Activated CD4-positive, alpha-beta T cell treated with anti-CD3 and anti-CD28 coated beads for 36 hours (primary cell): ENCODE measurements at regions not wholly inside any gene's neighbourhood (a gene's known extent, or its start where the extent isn't known, plus 50 kb on each side); places are given as distances from the start of the nearest gene placed in this dataset.

Experiments
- ATAC-seq: fragments of 200-7000 bp; cut with Tn5 transposase; one replicate; pipeline ENCODE4 v1.10.0; 2021; ENCODE audit warnings: mild to moderate bottlenecking, moderate library complexity
- CTCF ChIA-PET: fragments of 350-600 bp; sonication (Branson Sonifier 250); formaldehyde crosslinking; loops from one replicate; lab custom pipeline; 2021; ENCODE audit warnings: antibody characterized with exemption; lab: Charles Lee
- POLR2A ChIA-PET: fragments of 350-600 bp; sonication (Branson Sonifier 250); formaldehyde crosslinking; loops from one replicate; lab custom pipeline; 2021; ENCODE audit warnings: antibody characterized with exemption, inconsistent platforms; lab: Charles Lee
- DNase-seq: peaks from one replicate; pipeline ENCODE4 v3.0.0-alpha.2; 2020
- H3K27ac Mint-ChIP-seq: one replicate; pipeline ENCODE4 v1.8.0; 2021; ENCODE audit warnings: mixed read lengths
- H3K27me3 Mint-ChIP-seq: one replicate; pipeline ENCODE4 v1.8.0; 2021; ENCODE audit warnings: mixed read lengths
- H3K36me3 Mint-ChIP-seq: one replicate; pipeline ENCODE4 v1.8.0; 2021; ENCODE audit warnings: low read depth, mixed read lengths
- H3K4me1 Mint-ChIP-seq: one replicate; pipeline ENCODE4 v1.8.0; 2021; ENCODE audit warnings: mixed read lengths
- H3K4me3 Mint-ChIP-seq: one replicate; pipeline ENCODE4 v1.8.0; 2021; ENCODE audit warnings: mild to moderate bottlenecking, moderate library complexity, mixed read lengths
- H3K9me3 Mint-ChIP-seq: one replicate; pipeline ENCODE4 v1.8.0; 2021; ENCODE audit warnings: low read depth, mixed read lengths
- intact Hi-C, 2 experiments: fragments of 100-400 bp; cut with DNase I in 1 of 2; cut with micrococcal nuclease in 1 of 2; formaldehyde crosslinking; loops; one replicate each; pipeline versions ENCODE4 v1.14.2 to v1.15.1; 2022 to 2024; cut with DNase I, micrococcal nuclease

GRCh38 chr10:107813451-107814162 lies 649.1 kb upstream of the SORCS1 start:
- no peak for DNase-seq
- Mint-ChIP-seq H3K27me3 (no peaks in the 10 kb centered on the region), H3K4me1 (no peaks in the 10 kb centered on the region), H3K9me3 (peaks cover 6% of the 10 kb centered on the region), H3K4me3 (no peak overlapping the region), H3K27ac (no peak overlapping the region), H3K36me3 (no peaks in the 10 kb centered on the region)
- CTCF ChIA-PET, result no interaction called here
- POLR2A ChIA-PET, result no interaction called here
- intact Hi-C loops, result loop anchor here in 1 of 2 experiments (10.0 kb wide), 1 partner anchor 1099 kb away; no protein-coding TSS in a partner anchor
- no peak for ATAC-seq

DNA sequence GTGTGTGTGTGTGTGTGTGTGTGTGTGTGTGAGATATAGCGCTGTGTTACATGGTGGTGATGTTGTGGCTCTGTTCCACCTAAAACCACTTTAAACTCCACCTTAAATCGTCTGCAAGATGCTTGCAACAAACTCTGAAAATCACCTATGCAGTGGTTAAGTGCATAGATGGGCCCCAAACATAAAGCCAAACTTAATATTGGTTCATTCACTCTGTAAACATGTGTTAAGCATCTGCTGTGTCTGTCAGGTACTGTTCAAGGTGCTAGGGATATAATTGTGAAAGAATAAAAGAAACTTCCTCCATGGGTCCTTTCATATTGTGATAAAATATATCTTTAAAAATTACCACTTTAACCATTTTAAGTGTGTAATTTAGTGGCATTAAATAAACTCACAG lies 645.4 kb upstream of the SORCS1 start:
- ChIA-PET CTCF (no interaction called here), POLR2A (no interaction called here)
- Mint-ChIP-seq H3K27me3 (no peaks in the 10 kb centered on the region), H3K4me1 (no peaks in the 10 kb centered on the region), H3K36me3 (no peaks in the 10 kb centered on the region), H3K4me3 (no peak overlapping the region), H3K9me3 (peaks cover 8% of the 10 kb centered on the region), H3K27ac (no peak overlapping the region)
- DNase-seq (no peak), ATAC-seq (no peak)
- intact Hi-C loops, result loop anchor here in 1 of 2 experiments (10.0 kb wide), 1 partner anchor 1095 kb away; no protein-coding TSS in a partner anchor

DNA sequence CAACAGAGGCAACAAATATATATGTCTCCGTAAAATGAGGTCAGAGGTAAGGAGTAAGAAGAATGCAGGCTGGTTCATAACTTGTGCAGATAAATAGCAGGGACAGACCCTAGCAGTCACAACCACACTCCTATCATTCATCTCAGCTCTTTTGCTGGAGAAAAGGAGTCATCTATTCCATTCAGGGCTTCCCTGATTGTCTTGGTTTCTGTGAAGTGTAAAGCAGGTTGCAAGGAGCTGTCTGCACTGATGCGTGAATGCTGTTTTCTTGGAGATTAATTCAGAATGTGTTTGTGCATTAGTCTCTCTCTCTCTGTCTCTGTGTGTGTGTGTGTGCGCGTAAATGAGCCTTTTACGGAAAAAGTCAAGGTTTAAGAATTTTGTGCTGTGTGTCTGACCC lies 643.3 kb upstream of the SORCS1 start:
- CTCF ChIA-PET, result no interaction called here
- peaks cover 8% of the 10 kb centered on the region for H3K9me3 Mint-ChIP-seq
- H3K27ac Mint-ChIP-seq, result no peak overlapping the region
- intact Hi-C loops, result no loop called here
- no peak for DNase-seq
- ATAC-seq, result no peak
- POLR2A ChIA-PET, result no interaction called here
- H3K4me3 Mint-ChIP-seq, result no peak overlapping the region
- no peaks in the 10 kb centered on the region for H3K27me3 Mint-ChIP-seq
- H3K36me3 Mint-ChIP-seq, result no peaks in the 10 kb centered on the region
- no peaks in the 10 kb centered on the region for H3K4me1 Mint-ChIP-seq

DNA sequence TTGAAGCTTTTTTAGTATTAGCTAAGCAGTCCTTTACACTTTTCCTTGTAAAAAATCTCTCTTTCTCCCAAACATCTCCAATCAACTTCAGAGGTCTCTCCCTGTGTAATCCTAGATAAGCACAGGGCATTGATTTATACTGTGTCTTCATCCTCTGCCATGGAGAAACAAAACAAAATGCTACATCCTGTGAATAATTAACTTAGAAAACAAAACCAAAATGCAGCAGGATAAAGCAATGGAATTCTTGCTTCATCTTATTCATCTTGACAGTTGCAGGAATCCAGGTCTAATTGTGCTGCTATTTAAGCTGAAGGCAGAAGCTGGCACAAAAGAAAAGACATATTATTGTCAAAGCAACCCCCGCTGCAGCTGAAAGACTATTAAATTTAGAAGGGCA lies 641.5 kb upstream of the SORCS1 start:
- ATAC-seq (no peak), DNase-seq (no peak)
- CTCF ChIA-PET, result interaction anchor here (0.9 kb wide), 1 partner anchor 23 kb away, joined by 3 read pairs; no protein-coding TSS in a partner anchor
- H3K27ac Mint-ChIP-seq, result no peak overlapping the region
- no peaks in the 10 kb centered on the region for H3K36me3 Mint-ChIP-seq
- peaks cover 13% of the 10 kb centered on the region for H3K9me3 Mint-ChIP-seq
- POLR2A ChIA-PET, result no interaction called here
- intact Hi-C loops, result no loop called here
- no peaks in the 10 kb centered on the region for H3K4me1 Mint-ChIP-seq
- no peak overlapping the region for H3K4me3 Mint-ChIP-seq
- H3K27me3 Mint-ChIP-seq, result no peaks in the 10 kb centered on the region

DNA sequence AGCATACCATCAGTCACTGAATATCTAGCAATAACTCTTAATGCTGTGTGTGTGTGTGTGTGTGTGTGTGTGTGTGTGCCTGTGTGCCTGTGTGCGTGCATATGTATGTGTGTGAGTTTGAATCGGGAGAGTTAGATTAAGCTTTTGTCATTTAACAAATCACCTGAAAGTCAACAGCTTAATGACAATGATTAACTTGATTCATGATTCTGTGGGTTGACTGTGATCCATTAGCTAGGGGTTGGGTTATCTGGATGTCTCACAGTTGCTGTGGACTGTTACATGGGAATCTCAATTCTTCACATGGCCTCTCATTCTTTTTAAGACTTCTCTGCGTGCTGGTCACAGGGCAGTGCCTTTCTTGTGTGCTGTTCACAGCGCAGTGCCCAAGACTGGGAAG lies 639.0 kb upstream of the SORCS1 start:
- no peaks in the 10 kb centered on the region for H3K27me3 Mint-ChIP-seq
- DNase-seq (no peak), ATAC-seq (no peak)
- POLR2A ChIA-PET, result no interaction called here
- CTCF ChIA-PET, result no interaction called here
- no peak overlapping the region for H3K27ac Mint-ChIP-seq
- no peaks in the 10 kb centered on the region for H3K4me1 Mint-ChIP-seq
- H3K36me3 Mint-ChIP-seq, result no peaks in the 10 kb centered on the region
- intact Hi-C loops, result no loop called here
- no peak overlapping the region for H3K4me3 Mint-ChIP-seq
- peaks cover 9% of the 10 kb centered on the region for H3K9me3 Mint-ChIP-seq

- peaks cover 7% of the 10 kb centered on the region for H3K9me3 Mint-ChIP-seq
- H3K4me1 Mint-ChIP-seq, result no peaks in the 10 kb centered on the region
- no peaks in the 10 kb centered on the region for H3K27me3 Mint-ChIP-seq
- no peak overlapping the region for H3K4me3 Mint-ChIP-seq
- ChIA-PET CTCF (no interaction called here), POLR2A (no interaction called here)
- no peak for ATAC-seq
- no peak for DNase-seq
- intact Hi-C loops, result no loop called here
- H3K36me3 Mint-ChIP-seq, result no peaks in the 10 kb centered on the region
- H3K27ac Mint-ChIP-seq, result no peak overlapping the region
Observed at GRCh38 chr10:107800061-107800460, 635.6 kb upstream of the SORCS1 start.

GRCh38 chr10:107790271-107790670 lies 625.8 kb upstream of the SORCS1 start:
- Mint-ChIP-seq H3K4me1 (no peaks in the 10 kb centered on the region), H3K27me3 (no peaks in the 10 kb centered on the region), H3K9me3 (peaks cover 11% of the 10 kb centered on the region), H3K4me3 (no peak overlapping the region), H3K27ac (no peak overlapping the region), H3K36me3 (no peaks in the 10 kb centered on the region)
- POLR2A ChIA-PET, result no interaction called here
- DNase-seq (no peak), ATAC-seq (no peak)
- CTCF ChIA-PET, result no interaction called here
- intact Hi-C loops, result no loop called here

GRCh38 chr10:107771066-107771465 lies 606.6 kb upstream of the SORCS1 start:
- H3K27me3 Mint-ChIP-seq, result no peaks in the 10 kb centered on the region
- no peak overlapping the region for H3K4me3 Mint-ChIP-seq
- ChIA-PET CTCF (interaction anchor here (0.6 kb wide), 1 partner anchor 330 kb away, joined by 3 read pairs; no protein-coding TSS in a partner anchor), POLR2A (no interaction called here)
- H3K27ac Mint-ChIP-seq, result no peak overlapping the region
- intact Hi-C loops, result no loop called here
- ATAC-seq (no peak), DNase-seq (no peak)
- H3K36me3 Mint-ChIP-seq, result no peaks in the 10 kb centered on the region
- peaks cover 7% of the 10 kb centered on the region for H3K9me3 Mint-ChIP-seq
- no peaks in the 10 kb centered on the region for H3K4me1 Mint-ChIP-seq

DNA sequence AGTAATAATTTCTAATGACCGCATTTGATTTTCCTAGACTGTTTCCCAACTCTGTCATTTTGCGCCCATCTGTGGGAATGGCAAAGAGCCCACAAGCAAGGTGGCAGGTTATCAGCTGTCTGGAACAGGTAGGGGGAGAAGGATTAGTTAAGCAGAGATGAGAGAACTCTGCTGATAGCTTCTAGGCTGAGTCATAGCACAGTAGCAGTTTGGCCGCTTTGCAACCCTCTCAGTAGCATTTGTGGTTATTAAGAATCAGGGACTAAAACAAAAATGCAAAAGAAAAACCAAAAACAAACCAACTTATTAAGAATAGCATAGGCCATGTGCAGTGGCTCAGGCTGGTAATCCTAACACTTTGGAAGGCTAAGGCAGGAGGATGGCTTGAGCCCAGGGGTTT lies 602.7 kb upstream of the SORCS1 start:
- Mint-ChIP-seq H3K27ac (no peak overlapping the region), H3K27me3 (no peaks in the 10 kb centered on the region)
- POLR2A ChIA-PET, result no interaction called here

DNA sequence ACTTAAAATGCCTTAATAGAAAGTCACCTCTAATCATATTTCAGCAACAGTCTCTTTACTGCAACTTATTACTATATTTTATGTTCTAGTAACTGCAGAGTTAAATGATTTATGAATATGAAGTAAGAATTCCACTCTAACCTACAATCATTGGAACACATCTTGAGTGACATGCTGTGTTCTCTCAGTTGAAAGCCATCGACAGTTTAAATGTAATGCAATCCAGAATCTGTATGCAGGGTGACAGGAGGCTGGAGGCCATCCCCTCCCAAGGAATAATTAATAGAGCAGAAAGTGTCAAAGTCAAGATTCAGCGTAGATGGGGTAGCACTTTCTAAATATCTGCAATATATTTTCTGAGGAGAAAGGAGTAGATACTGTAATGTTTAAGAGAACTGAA lies 590.3 kb upstream of the SORCS1 start:
- no peak for ATAC-seq
- no peak overlapping the region for H3K27ac Mint-ChIP-seq
- H3K4me1 Mint-ChIP-seq, result no peaks in the 10 kb centered on the region
- no peak for DNase-seq
- H3K4me3 Mint-ChIP-seq, result no peak overlapping the region
- POLR2A ChIA-PET, result no interaction called here
- CTCF ChIA-PET, result no interaction called here
- H3K36me3 Mint-ChIP-seq, result no peaks in the 10 kb centered on the region
- H3K27me3 Mint-ChIP-seq, result no peaks in the 10 kb centered on the region
- H3K9me3 Mint-ChIP-seq, result peaks cover 7% of the 10 kb centered on the region
- intact Hi-C loops, result no loop called here

More for the DNA sequence above, 602.7 kb upstream of the SORCS1 start:
- intact Hi-C loops, result no loop called here
- ATAC-seq (no peak), DNase-seq (no peak)
- no peak overlapping the region for H3K4me3 Mint-ChIP-seq
- peaks cover 7% of the 10 kb centered on the region for H3K9me3 Mint-ChIP-seq
- H3K4me1 Mint-ChIP-seq, result no peaks in the 10 kb centered on the region
- CTCF ChIA-PET, result no interaction called here
- no peaks in the 10 kb centered on the region for H3K36me3 Mint-ChIP-seq

- intact Hi-C loops, result no loop called here
- H3K36me3 Mint-ChIP-seq, result no peaks in the 10 kb centered on the region
- POLR2A ChIA-PET, result no interaction called here
- CTCF ChIA-PET, result no interaction called here
- no peaks in the 10 kb centered on the region for H3K27me3 Mint-ChIP-seq
- no peak for DNase-seq
- no peak overlapping the region for H3K27ac Mint-ChIP-seq
- ATAC-seq, result no peak
- no peaks in the 10 kb centered on the region for H3K4me1 Mint-ChIP-seq
- peaks cover 14% of the 10 kb centered on the region for H3K9me3 Mint-ChIP-seq
- no peak overlapping the region for H3K4me3 Mint-ChIP-seq
Observed at GRCh38 chr10:107749235-107749634, 584.7 kb upstream of the SORCS1 start.

DNA sequence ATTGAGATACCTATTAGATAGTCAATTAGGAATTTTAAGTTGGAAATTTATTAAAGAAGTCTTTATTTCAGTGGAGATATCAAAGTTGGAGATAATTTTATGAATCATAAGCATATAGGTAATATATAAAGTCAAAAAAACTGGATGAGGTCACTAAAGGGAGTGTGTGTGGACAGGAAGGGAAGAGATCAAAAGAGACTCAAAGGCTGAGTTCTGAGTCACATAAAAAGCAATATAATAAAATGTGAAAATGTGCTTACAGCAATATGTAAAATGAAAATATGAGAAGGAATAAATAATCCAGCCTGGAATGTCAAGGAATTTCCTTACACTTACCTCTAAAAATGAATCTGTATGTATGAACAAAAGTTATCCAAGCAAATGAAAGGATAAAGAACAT lies 583.3 kb upstream of the SORCS1 start:
- no peak overlapping the region for H3K27ac Mint-ChIP-seq
- intact Hi-C loops, result no loop called here
- no peak for ATAC-seq
- CTCF ChIA-PET, result no interaction called here
- H3K27me3 Mint-ChIP-seq, result no peaks in the 10 kb centered on the region
- H3K9me3 Mint-ChIP-seq, result peaks cover 13% of the 10 kb centered on the region
- POLR2A ChIA-PET, result no interaction called here
- no peak overlapping the region for H3K4me3 Mint-ChIP-seq
- DNase-seq, result no peak
- H3K4me1 Mint-ChIP-seq, result no peaks in the 10 kb centered on the region
- H3K36me3 Mint-ChIP-seq, result no peaks in the 10 kb centered on the region
